ENCODE measurements at regions not wholly inside any gene's neighbourhood (a gene's known extent, or its start where the extent isn't known, plus 50 kb on each side); places are given as distances from the start of the nearest gene placed in this dataset.

DNA sequence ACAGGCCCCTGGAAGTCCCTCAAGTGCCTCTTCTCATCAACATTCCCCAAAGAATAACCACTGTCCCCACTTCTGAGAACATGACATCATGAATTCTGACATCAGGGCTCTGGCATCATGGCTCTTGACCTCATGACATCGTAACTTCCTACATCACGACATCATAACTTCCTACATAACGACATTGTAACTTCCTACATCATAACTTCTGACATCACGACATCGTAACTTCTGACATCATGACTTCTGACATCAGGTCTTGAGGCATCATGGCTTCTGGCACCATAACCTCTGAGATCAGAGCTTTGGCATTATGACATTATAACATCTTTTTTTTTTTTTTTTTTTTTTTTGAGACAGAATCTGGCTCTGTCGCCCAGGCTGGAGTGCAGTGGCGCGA lies 66.7 kb upstream of the FAM20C start:
- TF ChIP-seq, protein P1, sequence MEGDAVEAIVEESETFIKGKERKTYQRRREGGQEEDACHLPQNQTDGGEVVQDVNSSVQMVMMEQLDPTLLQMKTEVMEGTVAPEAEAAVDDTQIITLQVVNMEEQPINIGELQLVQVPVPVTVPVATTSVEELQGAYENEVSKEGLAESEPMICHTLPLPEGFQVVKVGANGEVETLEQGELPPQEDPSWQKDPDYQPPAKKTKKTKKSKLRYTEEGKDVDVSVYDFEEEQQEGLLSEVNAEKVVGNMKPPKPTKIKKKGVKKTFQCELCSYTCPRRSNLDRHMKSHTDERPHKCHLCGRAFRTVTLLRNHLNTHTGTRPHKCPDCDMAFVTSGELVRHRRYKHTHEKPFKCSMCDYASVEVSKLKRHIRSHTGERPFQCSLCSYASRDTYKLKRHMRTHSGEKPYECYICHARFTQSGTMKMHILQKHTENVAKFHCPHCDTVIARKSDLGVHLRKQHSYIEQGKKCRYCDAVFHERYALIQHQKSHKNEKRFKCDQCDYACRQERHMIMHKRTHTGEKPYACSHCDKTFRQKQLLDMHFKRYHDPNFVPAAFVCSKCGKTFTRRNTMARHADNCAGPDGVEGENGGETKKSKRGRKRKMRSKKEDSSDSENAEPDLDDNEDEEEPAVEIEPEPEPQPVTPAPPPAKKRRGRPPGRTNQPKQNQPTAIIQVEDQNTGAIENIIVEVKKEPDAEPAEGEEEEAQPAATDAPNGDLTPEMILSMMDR (IDR thresholded peaks at IDR 0.05), result no peak
- no peak for TF ChIP-seq POLR2A (IDR thresholded peaks at IDR 0.05)
